ENCODE measurements at regions not wholly inside any gene's neighbourhood (a gene's known extent, or its start where the extent isn't known, plus 50 kb on each side); places are given as distances from the start of the nearest gene placed in this dataset.

DNA sequence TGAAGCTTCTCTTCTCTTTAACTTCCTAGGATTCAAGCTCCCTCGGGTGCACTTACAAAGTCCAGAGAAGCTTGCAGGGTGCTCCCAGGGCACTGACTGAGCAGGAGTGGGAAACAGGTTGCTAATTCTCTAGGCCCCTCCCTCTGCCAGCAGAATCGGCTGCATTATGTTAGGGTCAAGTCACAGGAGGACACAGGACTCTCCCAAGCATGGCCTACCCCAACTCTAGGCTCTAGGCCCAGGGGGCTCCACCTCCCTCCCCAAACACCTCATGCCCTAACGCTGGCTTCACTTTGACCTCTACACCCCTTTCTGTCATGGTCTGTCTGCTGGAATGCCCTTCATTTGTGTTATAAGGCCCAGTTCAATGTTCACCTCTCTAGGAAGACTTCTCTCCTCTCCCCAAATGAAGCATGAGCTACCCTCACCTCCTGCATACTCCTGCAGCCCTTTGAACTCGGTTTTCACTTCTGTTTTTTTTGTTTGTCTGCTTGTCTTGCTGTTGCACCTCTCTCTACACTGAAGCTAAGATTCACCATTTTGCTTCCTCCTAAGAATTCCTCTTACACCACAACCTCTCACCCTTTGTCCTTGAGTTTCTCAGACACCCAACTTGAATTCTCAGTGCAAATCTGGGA is 521.8 kb upstream of the ID2 start:
- TF ChIP-seq, protein P1, sequence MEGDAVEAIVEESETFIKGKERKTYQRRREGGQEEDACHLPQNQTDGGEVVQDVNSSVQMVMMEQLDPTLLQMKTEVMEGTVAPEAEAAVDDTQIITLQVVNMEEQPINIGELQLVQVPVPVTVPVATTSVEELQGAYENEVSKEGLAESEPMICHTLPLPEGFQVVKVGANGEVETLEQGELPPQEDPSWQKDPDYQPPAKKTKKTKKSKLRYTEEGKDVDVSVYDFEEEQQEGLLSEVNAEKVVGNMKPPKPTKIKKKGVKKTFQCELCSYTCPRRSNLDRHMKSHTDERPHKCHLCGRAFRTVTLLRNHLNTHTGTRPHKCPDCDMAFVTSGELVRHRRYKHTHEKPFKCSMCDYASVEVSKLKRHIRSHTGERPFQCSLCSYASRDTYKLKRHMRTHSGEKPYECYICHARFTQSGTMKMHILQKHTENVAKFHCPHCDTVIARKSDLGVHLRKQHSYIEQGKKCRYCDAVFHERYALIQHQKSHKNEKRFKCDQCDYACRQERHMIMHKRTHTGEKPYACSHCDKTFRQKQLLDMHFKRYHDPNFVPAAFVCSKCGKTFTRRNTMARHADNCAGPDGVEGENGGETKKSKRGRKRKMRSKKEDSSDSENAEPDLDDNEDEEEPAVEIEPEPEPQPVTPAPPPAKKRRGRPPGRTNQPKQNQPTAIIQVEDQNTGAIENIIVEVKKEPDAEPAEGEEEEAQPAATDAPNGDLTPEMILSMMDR (conservative IDR thresholded peaks at IDR 0.05; ENCODE audit: low read depth, low read length), result no peak
- no peak for TF ChIP-seq EZH2 (IDR thresholded peaks at IDR 0.05; ENCODE audit: borderline replicate concordance, low read depth, low read length, poor library complexity, severe bottlenecking)
